HEK293 (cell line): ENCODE measurements at regions not wholly inside any gene's neighbourhood (a gene's known extent, or its start where the extent isn't known, plus 50 kb on each side); places are given as distances from the start of the nearest gene placed in this dataset.

Experiments used
- CTCF ChIA-PET: fragments of 350-600 bp; formaldehyde crosslinking; extraction: SDS; loops from one replicate; lab custom pipeline; 2021; ENCODE audit warnings: antibody characterized with exemption; lab: Yijun Ruan, JAX
- POLR2A ChIA-PET: fragments of 300-600 bp; formaldehyde crosslinking; extraction: SDS; loops from one replicate; lab custom pipeline; 2020; ENCODE audit warnings: antibody characterized with exemption, inconsistent platforms; lab: Yijun Ruan, JAX
- H3K27ac ChIP-seq: fragments of 200-500 bp; sonication (Bioruptor generic); 2 replicates; pipeline ENCODE4 v1.5.1; 2014; ENCODE audit warnings: low read depth, low read length, control low read depth, inconsistent platforms; ENCODE audit errors: extremely low read depth
- H3K36me3 ChIP-seq, 2 experiments: fragments of 200-500 bp in 1 of 2; sonication (Bioruptor generic) in 1 of 2; 1 replicate in 1 of 2; 2 replicates in 1 of 2; pipeline ENCODE4 v1.5.1; 2014 to 2017; ENCODE audit warnings: inconsistent platforms in 2 of 2, low read length in 2 of 2; ENCODE audit not compliant: control insufficient read depth in 2 of 2, insufficient read depth in 1 of 2
- H3K4me1 ChIP-seq: fragments of 200-500 bp; sonication (Bioruptor generic); 2 replicates; pipeline ENCODE4 v1.5.1; 2014; ENCODE audit warnings: mild to moderate bottlenecking, low read length, inconsistent platforms; ENCODE audit not compliant: control insufficient read depth, insufficient read depth
- H3K4me3 ChIP-seq: 2 replicates; pipeline ENCODE4 v1.5.1; 2011; ENCODE audit warnings: low read depth, mild to moderate bottlenecking, control low read depth, low read length, moderate library complexity
- H3K9me3 ChIP-seq: fragments of 200-500 bp; sonication (Bioruptor generic); 2 replicates; pipeline ENCODE4 v1.5.1; 2014; ENCODE audit warnings: low read depth, low read length, inconsistent platforms; ENCODE audit not compliant: control insufficient read depth, insufficient read depth
- HIC1 ChIP-seq: fragments of 450-650 bp; formaldehyde crosslinking; IDR thresholded peaks from 2 replicates; pipeline ENCODE4 v1.5.1; 2016; ENCODE audit warnings: missing biosample characterization, missing genetic modification characterization
- HOXC10 ChIP-seq: sonication (generic); formaldehyde crosslinking; IDR thresholded peaks from 2 replicates; pipeline ENCODE4 v1.8.1; 2023; ENCODE audit warnings: mild to moderate bottlenecking, missing genetic modification reagents
- HOXD13 ChIP-seq: sonication (generic); formaldehyde crosslinking; IDR thresholded peaks from 2 replicates; pipeline ENCODE4 v1.8.0; 2022; ENCODE audit warnings: missing genetic modification reagents, borderline replicate concordance
- PATZ1 ChIP-seq: fragments of 450-650 bp; formaldehyde crosslinking; IDR thresholded peaks from 2 replicates; pipeline ENCODE4 v1.5.1; 2016; ENCODE audit warnings: missing biosample characterization, missing genetic modification characterization
- SP2 ChIP-seq: fragments of 450-650 bp; formaldehyde crosslinking; IDR thresholded peaks from 2 replicates; pipeline ENCODE4 v1.5.1; 2016; ENCODE audit warnings: missing biosample characterization, missing genetic modification characterization
- TSHZ1 ChIP-seq: fragments of 450-650 bp; formaldehyde crosslinking; IDR thresholded peaks from 2 replicates; pipeline ENCODE4 v1.5.1; 2016; ENCODE audit warnings: missing biosample characterization, missing genetic modification characterization, borderline replicate concordance
- ZNF10 ChIP-seq: fragments of 450-650 bp; formaldehyde crosslinking; IDR thresholded peaks from 2 replicates; pipeline ENCODE4 v1.5.1; 2017; ENCODE audit warnings: missing biosample characterization, missing genetic modification characterization
- ZNF140 ChIP-seq: fragments of 450-650 bp; formaldehyde crosslinking; IDR thresholded peaks from 2 replicates; pipeline ENCODE4 v1.5.1; 2016; ENCODE audit warnings: missing biosample characterization, missing genetic modification characterization
- ZNF155 ChIP-seq: fragments of 450-650 bp; formaldehyde crosslinking; IDR thresholded peaks from 2 replicates; pipeline ENCODE4 v1.5.1; 2016; ENCODE audit warnings: missing biosample characterization, missing genetic modification characterization
- ZNF18 ChIP-seq: fragments of 450-650 bp; formaldehyde crosslinking; IDR thresholded peaks from 2 replicates; pipeline ENCODE4 v1.5.1; 2016; ENCODE audit warnings: missing biosample characterization, missing genetic modification characterization
- ZNF221 ChIP-seq: fragments of 450-650 bp; formaldehyde crosslinking; IDR thresholded peaks from 2 replicates; pipeline ENCODE4 v1.5.1; 2017; ENCODE audit warnings: missing biosample characterization, missing genetic modification characterization, borderline replicate concordance
- ZNF239 ChIP-seq: fragments of 450-650 bp; formaldehyde crosslinking; IDR thresholded peaks from 2 replicates; pipeline ENCODE4 v1.5.1; 2016; ENCODE audit warnings: missing biosample characterization, missing genetic modification characterization
- ZNF26 ChIP-seq: fragments of 450-650 bp; formaldehyde crosslinking; IDR thresholded peaks from 2 replicates; pipeline ENCODE4 v1.5.1; 2016; ENCODE audit warnings: missing biosample characterization, missing genetic modification characterization
- ZNF280D ChIP-seq: fragments of 450-650 bp; formaldehyde crosslinking; IDR thresholded peaks from 2 replicates; pipeline ENCODE4 v1.5.1; 2016; ENCODE audit warnings: missing biosample characterization, missing genetic modification characterization
- ZNF48 ChIP-seq: fragments of 450-650 bp; formaldehyde crosslinking; IDR thresholded peaks from 2 replicates; pipeline ENCODE4 v1.5.1; 2016; ENCODE audit warnings: missing biosample characterization, missing genetic modification characterization
- ZNF600 ChIP-seq: fragments of 450-650 bp; formaldehyde crosslinking; IDR thresholded peaks from 2 replicates; pipeline ENCODE4 v1.5.1; 2016; ENCODE audit warnings: missing biosample characterization, missing genetic modification characterization
- ZNF626 ChIP-seq: fragments of 450-650 bp; sonication (Bioruptor Pico); formaldehyde crosslinking; IDR thresholded peaks from 2 replicates; pipeline ENCODE4 v1.5.1; 2018; ENCODE audit warnings: missing biosample characterization, missing genetic modification characterization, inconsistent platforms

GRCh38 chrX:94424456-94424855, 750.5 kb downstream of the FAM133A start:
- Histone ChIP-seq H3K36me3 (no peaks in the 10 kb centered on the region), H3K4me1 (no peaks in the 10 kb centered on the region), H3K27ac (no peak overlapping the region), H3K9me3 (no peaks in the 10 kb centered on the region; the same call in 1 of the 2 replicates), H3K4me3 (no peak overlapping the region)
- POLR2A ChIA-PET, result no interaction called here
- CTCF ChIA-PET, result no interaction called here
- TF ChIP-seq ZNF10 (tag by site-specific recombination), result no peak
- no peak for TF ChIP-seq SP2
- TF ChIP-seq HOXC10 (CRISPR knock-in tag), result no peak
- TF ChIP-seq ZNF26 (tag by site-specific recombination), result no peak

GRCh38 chrX:94430091-94430490, 756.1 kb downstream of the FAM133A start:
- H3K9me3 ChIP-seq, result no peaks in the 10 kb centered on the region; the same call in 1 of the 2 replicates
- no peak overlapping the region for H3K27ac ChIP-seq
- CTCF ChIA-PET, result no interaction called here
- no peak for TF ChIP-seq ZNF155 (tag by site-specific recombination)
- no peak for TF ChIP-seq ZNF18
- TF ChIP-seq ZNF140 (tag by site-specific recombination), result no peak
- TF ChIP-seq, all 188 proteins: peak for 0
- POLR2A ChIA-PET, result no interaction called here
- no peaks in the 10 kb centered on the region for H3K36me3 ChIP-seq
- H3K4me1 ChIP-seq, result no peaks in the 10 kb centered on the region
- H3K4me3 ChIP-seq, result no peak overlapping the region

- Histone ChIP-seq H3K4me3 (no peak overlapping the region), H3K4me1 (no peaks in the 10 kb centered on the region), H3K36me3 (no peaks in the 10 kb centered on the region), H3K27ac (no peak overlapping the region), H3K9me3 (no peaks in the 10 kb centered on the region)
- POLR2A ChIA-PET, result no interaction called here
- CTCF ChIA-PET, result interaction anchor here (0.6 kb wide), 1 partner anchor 43 kb away, joined by 3 read pairs; no protein-coding TSS in a partner anchor
- TF ChIP-seq HIC1 (tag by site-specific recombination), result no peak
- no peak for TF ChIP-seq ZNF600
- TF ChIP-seq HOXD13 (CRISPR knock-in tag), result no peak
- no peak for TF ChIP-seq PATZ1 (tag by site-specific recombination)
- no peak for TF ChIP-seq TSHZ1
- TF ChIP-seq ZNF626, result no peak
- TF ChIP-seq ZNF48 (tag by site-specific recombination), result no peak
- no peak for TF ChIP-seq ZNF239
- no peak for TF ChIP-seq ZNF280D (tag by site-specific recombination)
- no peak for TF ChIP-seq ZNF10 (tag by site-specific recombination)
- no peak for TF ChIP-seq ZNF221 (tag by site-specific recombination)
These were observed 761.8 kb downstream of the FAM133A start for GRCh38 chrX:94435799-94436198.
